ENCODE measurements at regions not wholly inside any gene's neighbourhood (a gene's known extent, or its start where the extent isn't known, plus 50 kb on each side); places are given as distances from the start of the nearest gene placed in this dataset.

GRCh38 chr2:203809084-203809521 lies 58.5 kb upstream of the CTLA4 start:
- no peak for TF ChIP-seq CTCF (IDR thresholded peaks at IDR 0.05; ENCODE audit: low read depth, low read length)
- DNase-seq (ENCODE audit: low read depth in 1 of 2, low spot score in 1 of 2), result peak in 1 of 2 donors; percentile 76
- no peak overlapping the region for H3K27ac ChIP-seq

GRCh38 chr2:203809991-203810510 lies 57.5 kb upstream of the CTLA4 start:
- no peak for DNase-seq (ENCODE audit: low read depth in 1 of 2, low spot score in 1 of 2)
- Histone ChIP-seq H3K4me1 (ENCODE audit: low read depth) (no peaks in the 10 kb centered on the region), H3K27ac (no peak overlapping the region), H3K9me3 (ENCODE audit: low read depth) (no peaks in the 10 kb centered on the region), H3K4me3 (no peak overlapping the region), H3K27me3 (no peaks in the 10 kb centered on the region), H3K36me3 (no peaks in the 10 kb centered on the region)
- no peak for TF ChIP-seq CTCF (IDR thresholded peaks at IDR 0.05; ENCODE audit: low read depth, low read length)

More at GRCh38 chr2:203809084-203809521, 58.5 kb upstream of the CTLA4 start:
- Histone ChIP-seq H3K9me3 (ENCODE audit: low read depth) (no peaks in the 10 kb centered on the region), H3K4me1 (ENCODE audit: low read depth) (no peaks in the 10 kb centered on the region), H3K4me3 (no peak overlapping the region), H3K27me3 (no peaks in the 10 kb centered on the region), H3K36me3 (no peaks in the 10 kb centered on the region)

- Histone ChIP-seq H3K36me3 (no peaks in the 10 kb centered on the region), H3K27me3 (no peaks in the 10 kb centered on the region), H3K27ac (no peak overlapping the region), H3K9me3 (ENCODE audit: low read depth) (no peaks in the 10 kb centered on the region), H3K4me1 (ENCODE audit: low read depth) (peaks cover 3% of the 10 kb centered on the region), H3K4me3 (no peak overlapping the region)
- TF ChIP-seq CTCF (IDR thresholded peaks at IDR 0.05; ENCODE audit: low read depth, low read length), result no peak
- DNase-seq (ENCODE audit: low read depth in 1 of 2, low spot score in 1 of 2), result peak in 1 of 2 donors; percentile 84
Measured at GRCh38 chr2:203811491-203812221, 55.9 kb upstream of the CTLA4 start.

- no peaks in the 10 kb centered on the region for H3K27me3 ChIP-seq
- no peak for TF ChIP-seq CTCF (IDR thresholded peaks at IDR 0.05; ENCODE audit: low read depth, low read length)
- no peaks in the 10 kb centered on the region for H3K36me3 ChIP-seq
- peaks cover 3% of the 10 kb centered on the region for H3K4me1 ChIP-seq (ENCODE audit: low read depth)
- no peaks in the 10 kb centered on the region for H3K9me3 ChIP-seq (ENCODE audit: low read depth)
- H3K27ac ChIP-seq, result no peak overlapping the region
- DNase-seq (ENCODE audit: low read depth in 1 of 2, low spot score in 1 of 2), result no peak
- H3K4me3 ChIP-seq, result no peak overlapping the region
Measured at GRCh38 chr2:203812294-203813221, 55.0 kb upstream of the CTLA4 start.

- H3K27me3 ChIP-seq, result no peaks in the 10 kb centered on the region
Measured at GRCh38 chr2:203813684-203814083, 53.9 kb upstream of the CTLA4 start.

More at GRCh38 chr2:203813684-203814083, 53.9 kb upstream of the CTLA4 start:
- Histone ChIP-seq H3K4me1 (ENCODE audit: low read depth) (peaks cover 3% of the 10 kb centered on the region), H3K4me3 (no peak overlapping the region), H3K9me3 (ENCODE audit: low read depth) (no peaks in the 10 kb centered on the region), H3K36me3 (no peaks in the 10 kb centered on the region), H3K27ac (no peak overlapping the region)
- DNase-seq (ENCODE audit: low read depth in 1 of 2, low spot score in 1 of 2), result no peak
- TF ChIP-seq CTCF (IDR thresholded peaks at IDR 0.05; ENCODE audit: low read depth, low read length), result no peak

Measured in cardiac muscle cell (in vitro differentiated cells and primary cell).